DOHH2 (cell line): ENCODE measurements at regions not wholly inside any gene's neighbourhood (a gene's known extent, or its start where the extent isn't known, plus 50 kb on each side); places are given as distances from the start of the nearest gene placed in this dataset.

Experiments
- H3F3A ChIP-seq: fragments of 200-600 bp; sonication (generic), shearing (Covaris generic); 2 replicates; pipeline ENCODE4 v1.6.0; 2016; ENCODE audit warnings: antibody characterized with exemption, mild to moderate bottlenecking; ENCODE audit not compliant: control insufficient read depth, insufficient read depth
- H3K27ac ChIP-seq: fragments of 200-600 bp; sonication (generic); 2 replicates; pipeline ENCODE4 v1.5.1; 2014; ENCODE audit warnings: low read depth, mild to moderate bottlenecking, low read length, moderate library complexity
- H3K27me3 ChIP-seq: fragments of 200-600 bp; sonication (generic); 2 replicates; pipeline ENCODE4 v1.6.1; 2014; ENCODE audit warnings: mild to moderate bottlenecking, low read length, mixed read lengths; ENCODE audit not compliant: control insufficient read depth
- H3K36me3 ChIP-seq: fragments of 200-600 bp; sonication (generic); 2 replicates; pipeline ENCODE4 v1.6.1; 2014; ENCODE audit warnings: mild to moderate bottlenecking, low read length, moderate library complexity, mixed read lengths; ENCODE audit not compliant: control insufficient read depth
- H3K4me1 ChIP-seq: fragments of 200-600 bp; sonication (generic); 2 replicates; pipeline ENCODE4 v1.6.1; 2014; ENCODE audit warnings: mild to moderate bottlenecking, low read length, mixed read lengths; ENCODE audit not compliant: control insufficient read depth
- H3K4me2 ChIP-seq: fragments of 200-600 bp; sonication (generic); 2 replicates; pipeline ENCODE4 v1.6.0; 2014; ENCODE audit warnings: mild to moderate bottlenecking, low read length, moderate library complexity
- H3K4me3 ChIP-seq: fragments of 200-600 bp; sonication (generic); 2 replicates; pipeline ENCODE4 v1.5.1; 2014; ENCODE audit warnings: mild to moderate bottlenecking, low read length, mixed read lengths
- H3K79me2 ChIP-seq: fragments of 200-600 bp; sonication (generic); 2 replicates; pipeline ENCODE4 v1.6.1; 2014; ENCODE audit warnings: mild to moderate bottlenecking, low read length, mixed read lengths; ENCODE audit not compliant: control insufficient read depth
- H3K9me2 ChIP-seq: fragments of 200-600 bp; sonication (generic); replicated peaks from 2 replicates; pipeline ENCODE4 v1.6.1; 2014; ENCODE audit warnings: mild to moderate bottlenecking, low read length, mixed read lengths; ENCODE audit not compliant: control insufficient read depth
- H3K9me3 ChIP-seq: fragments of 200-600 bp; sonication (generic); 2 replicates; pipeline ENCODE4 v1.6.1; 2014; ENCODE audit warnings: antibody characterized with exemption, low read length, mixed read lengths; ENCODE audit not compliant: control insufficient read depth, insufficient read depth
- H4K20me1 ChIP-seq: fragments of 200-600 bp; sonication (generic); 2 replicates; pipeline ENCODE4 v1.6.0; 2014; ENCODE audit warnings: low read depth, mild to moderate bottlenecking, antibody characterized with exemption, low read length, moderate library complexity; ENCODE audit not compliant: control insufficient read depth, insufficient read depth
- EZH2phosphoT487 ChIP-seq: fragments of 200-600 bp; sonication (generic); IDR thresholded peaks from 2 replicates; pipeline ENCODE4 v1.6.1; 2017; ENCODE audit warnings: borderline replicate concordance, mild to moderate bottlenecking, antibody characterized with exemption, low read length, moderate library complexity, mixed read lengths
- TF ChIP-seq, protein P1 (sequence below): fragments of 200-600 bp; sonication (generic); IDR thresholded peaks from one replicate; pipeline ENCODE4 v1.5.1; 2014; ENCODE audit warnings: antibody characterized with exemption, mild to moderate bottlenecking, low read depth, low read length; ENCODE audit not compliant: poor library complexity, severe bottlenecking

DNA sequence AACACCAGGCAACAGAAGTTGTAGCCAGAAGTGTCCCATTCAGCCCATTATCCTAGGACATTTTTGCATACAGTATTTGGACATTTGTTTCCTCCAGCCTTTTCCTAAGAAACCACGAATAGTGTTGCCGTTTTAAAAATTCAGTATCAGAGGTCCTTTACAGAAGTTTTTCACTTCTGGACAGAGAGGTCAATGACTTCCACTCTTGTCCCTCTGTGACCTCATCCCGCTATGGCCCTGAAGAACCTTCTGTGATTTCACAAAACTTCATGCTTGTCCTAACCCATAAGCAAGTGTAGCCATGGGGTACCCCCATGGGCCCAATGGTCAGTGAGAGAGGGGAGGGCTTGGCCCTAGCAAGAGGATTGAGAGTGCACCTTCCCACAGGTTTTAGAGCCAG, 364.8 kb downstream of the TNS3 start:
- Histone ChIP-seq H3K36me3 (no peaks in the 10 kb centered on the region), H3K4me3 (no peak overlapping the region), H3K9me2 (no peaks in the 10 kb centered on the region), H3F3A (no peaks in the 10 kb centered on the region), H4K20me1 (no peaks in the 10 kb centered on the region), H3K4me2 (no peak overlapping the region), H3K4me1 (no peaks in the 10 kb centered on the region), H3K79me2 (no peaks in the 10 kb centered on the region), H3K9me3 (no peaks in the 10 kb centered on the region), H3K27me3 (peaks cover 9% of the 10 kb centered on the region; the same call in 1 of the 2 replicates), H3K27ac (no peak overlapping the region)
- TF ChIP-seq, protein P1, sequence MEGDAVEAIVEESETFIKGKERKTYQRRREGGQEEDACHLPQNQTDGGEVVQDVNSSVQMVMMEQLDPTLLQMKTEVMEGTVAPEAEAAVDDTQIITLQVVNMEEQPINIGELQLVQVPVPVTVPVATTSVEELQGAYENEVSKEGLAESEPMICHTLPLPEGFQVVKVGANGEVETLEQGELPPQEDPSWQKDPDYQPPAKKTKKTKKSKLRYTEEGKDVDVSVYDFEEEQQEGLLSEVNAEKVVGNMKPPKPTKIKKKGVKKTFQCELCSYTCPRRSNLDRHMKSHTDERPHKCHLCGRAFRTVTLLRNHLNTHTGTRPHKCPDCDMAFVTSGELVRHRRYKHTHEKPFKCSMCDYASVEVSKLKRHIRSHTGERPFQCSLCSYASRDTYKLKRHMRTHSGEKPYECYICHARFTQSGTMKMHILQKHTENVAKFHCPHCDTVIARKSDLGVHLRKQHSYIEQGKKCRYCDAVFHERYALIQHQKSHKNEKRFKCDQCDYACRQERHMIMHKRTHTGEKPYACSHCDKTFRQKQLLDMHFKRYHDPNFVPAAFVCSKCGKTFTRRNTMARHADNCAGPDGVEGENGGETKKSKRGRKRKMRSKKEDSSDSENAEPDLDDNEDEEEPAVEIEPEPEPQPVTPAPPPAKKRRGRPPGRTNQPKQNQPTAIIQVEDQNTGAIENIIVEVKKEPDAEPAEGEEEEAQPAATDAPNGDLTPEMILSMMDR, result no peak
- no peak for TF ChIP-seq EZH2phosphoT487

DNA sequence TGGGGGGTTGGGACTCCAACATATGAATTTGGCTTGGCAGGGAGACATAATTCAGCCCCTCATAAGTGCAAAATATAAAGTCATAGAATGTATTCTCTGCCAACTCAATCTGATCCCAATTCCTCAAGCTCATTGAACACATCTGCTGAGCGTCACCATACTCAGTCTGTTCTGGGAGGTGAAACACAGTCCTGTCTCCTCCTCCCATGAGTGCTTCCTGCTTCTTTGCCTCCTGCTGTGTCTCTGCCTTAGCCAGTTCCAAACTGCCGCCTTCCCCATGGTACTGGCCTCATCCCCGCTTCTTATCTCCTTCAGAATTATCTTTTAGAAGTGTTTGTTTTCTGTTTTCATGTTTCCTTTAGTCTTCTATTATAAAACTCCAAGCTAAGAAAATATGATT, 365.5 kb downstream of the TNS3 start:
- Histone ChIP-seq H3K4me2 (no peak overlapping the region), H3K36me3 (no peaks in the 10 kb centered on the region), H3K79me2 (no peaks in the 10 kb centered on the region), H3K4me3 (no peak overlapping the region), H3K27ac (no peak overlapping the region), H3K9me3 (no peaks in the 10 kb centered on the region), H3K27me3 (peaks cover 10% of the 10 kb centered on the region), H3K4me1 (no peaks in the 10 kb centered on the region), H3F3A (no peaks in the 10 kb centered on the region), H4K20me1 (no peaks in the 10 kb centered on the region), H3K9me2 (no peaks in the 10 kb centered on the region)
- TF ChIP-seq, protein P1, result no peak
- TF ChIP-seq EZH2phosphoT487, result no peak

DNA sequence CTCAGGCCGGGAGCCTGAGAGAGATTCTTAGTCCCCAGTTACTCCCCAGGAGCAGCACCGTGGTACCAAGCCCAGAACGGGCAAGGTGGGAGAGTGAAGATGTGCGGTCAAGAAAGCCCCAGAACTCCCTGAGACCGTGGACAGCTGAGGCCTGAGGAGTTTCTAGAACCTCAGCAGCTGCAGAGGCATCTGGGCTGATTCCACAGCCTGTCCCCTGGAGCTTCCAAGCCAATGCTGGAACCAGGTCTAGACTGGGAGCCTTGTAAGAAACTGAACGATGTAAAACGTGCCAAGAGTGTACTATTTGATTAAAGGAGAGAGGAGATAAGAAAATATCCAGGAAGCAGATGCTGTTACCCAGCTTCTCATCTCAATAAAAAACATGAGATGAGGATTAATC, 366.3 kb downstream of the TNS3 start:
- Histone ChIP-seq H4K20me1 (no peaks in the 10 kb centered on the region), H3K27me3 (peaks cover 18% of the 10 kb centered on the region), H3K4me2 (no peak overlapping the region), H3K36me3 (no peaks in the 10 kb centered on the region), H3K9me3 (no peaks in the 10 kb centered on the region), H3K4me1 (no peaks in the 10 kb centered on the region), H3K4me3 (no peak overlapping the region), H3K27ac (no peak overlapping the region), H3K9me2 (no peaks in the 10 kb centered on the region), H3F3A (no peaks in the 10 kb centered on the region), H3K79me2 (no peaks in the 10 kb centered on the region)
- TF ChIP-seq, protein P1, result no peak
- TF ChIP-seq EZH2phosphoT487, result no peak

DNA sequence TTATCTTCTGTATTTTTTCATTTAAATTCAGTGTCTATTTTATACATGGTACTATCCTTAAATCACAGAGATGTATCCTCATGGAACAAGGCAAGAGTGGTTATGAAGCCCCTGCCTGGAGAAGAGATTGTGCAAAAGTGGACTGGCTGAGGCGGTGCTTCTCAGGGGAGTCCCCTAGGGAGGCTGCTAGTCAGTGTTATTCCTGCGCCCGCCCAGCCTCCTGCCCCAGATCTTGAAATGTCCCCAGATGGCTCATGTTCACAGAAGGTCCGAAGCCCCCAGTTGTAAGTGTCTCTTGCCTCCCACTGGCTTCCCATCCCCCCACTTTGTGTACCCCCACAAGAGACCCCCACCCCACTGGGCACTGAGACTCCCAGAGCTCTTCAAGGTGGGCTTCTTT, 366.9 kb downstream of the TNS3 start:
- Histone ChIP-seq H3K36me3 (no peaks in the 10 kb centered on the region), H3K4me2 (no peak overlapping the region), H3K79me2 (no peaks in the 10 kb centered on the region), H3K4me3 (no peak overlapping the region), H3K27ac (no peak overlapping the region), H3K27me3 (peaks cover 23% of the 10 kb centered on the region), H3K9me3 (no peaks in the 10 kb centered on the region), H3F3A (no peaks in the 10 kb centered on the region), H3K4me1 (no peaks in the 10 kb centered on the region), H3K9me2 (no peaks in the 10 kb centered on the region), H4K20me1 (no peaks in the 10 kb centered on the region)
- TF ChIP-seq EZH2phosphoT487, result no peak
- TF ChIP-seq, protein P1, result no peak
